GM12878 (cell line): ENCODE measurements at regions not wholly inside any gene's neighbourhood (a gene's known extent, or its start where the extent isn't known, plus 50 kb on each side); places are given as distances from the start of the nearest gene placed in this dataset.

Source experiments
- POLR2A ChIP-seq: IDR thresholded peaks from 2 replicates; pipeline ENCODE4 v1.6.1; 2011; ENCODE audit warnings: low read depth, mild to moderate bottlenecking, low read length
- RAD21 ChIP-seq: IDR thresholded peaks from 2 replicates; pipeline ENCODE4 v1.6.1; 2011; ENCODE audit warnings: mild to moderate bottlenecking, low read depth, low read length, moderate library complexity; ENCODE audit not compliant: insufficient read depth
- RFX5 ChIP-seq: IDR thresholded peaks from 2 replicates; pipeline ENCODE4 v1.6.1; 2011; ENCODE audit warnings: low read depth, low read length, improper control_type of control experiment
- TF ChIP-seq, protein P1 (sequence below), 3 experiments: IDR thresholded peaks in 2 of 3; conservative IDR thresholded peaks in 1 of 3; 2 replicates each; pipeline ENCODE4 v1.5.1; 2011; ENCODE audit warnings: low read depth in 3 of 3, low read length in 3 of 3, mild to moderate bottlenecking in 3 of 3, control low read depth in 2 of 3, moderate library complexity in 2 of 3, inconsistent platforms in 1 of 3, mixed read lengths in 1 of 3; ENCODE audit not compliant: control insufficient read depth in 2 of 3, insufficient read depth in 1 of 3; ENCODE audit errors: extremely low read depth in 1 of 3

DNA sequence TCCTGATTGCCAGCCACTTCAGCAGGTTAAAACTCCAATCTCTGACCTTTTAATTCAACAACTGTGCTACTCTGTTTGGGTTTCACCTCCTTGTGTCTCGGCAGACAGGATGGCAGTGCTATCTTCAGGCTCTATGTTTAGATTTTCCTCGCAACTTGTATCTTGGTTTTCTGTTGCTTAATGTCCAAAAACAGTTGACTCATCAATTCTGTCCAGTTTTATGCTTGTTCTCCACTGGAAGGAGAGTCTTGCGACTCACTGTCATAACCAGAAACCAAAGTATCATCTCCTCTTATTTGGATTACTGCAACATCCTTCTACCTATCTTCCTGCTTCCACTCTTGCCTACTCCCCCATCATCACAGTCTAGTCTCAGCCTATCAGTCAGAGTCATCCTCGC, 130.9 kb upstream of the ADAMTS16 start:
- no peak for TF ChIP-seq RFX5
- TF ChIP-seq POLR2A, result no peak
- TF ChIP-seq RAD21, result no peak
- TF ChIP-seq, protein P1, sequence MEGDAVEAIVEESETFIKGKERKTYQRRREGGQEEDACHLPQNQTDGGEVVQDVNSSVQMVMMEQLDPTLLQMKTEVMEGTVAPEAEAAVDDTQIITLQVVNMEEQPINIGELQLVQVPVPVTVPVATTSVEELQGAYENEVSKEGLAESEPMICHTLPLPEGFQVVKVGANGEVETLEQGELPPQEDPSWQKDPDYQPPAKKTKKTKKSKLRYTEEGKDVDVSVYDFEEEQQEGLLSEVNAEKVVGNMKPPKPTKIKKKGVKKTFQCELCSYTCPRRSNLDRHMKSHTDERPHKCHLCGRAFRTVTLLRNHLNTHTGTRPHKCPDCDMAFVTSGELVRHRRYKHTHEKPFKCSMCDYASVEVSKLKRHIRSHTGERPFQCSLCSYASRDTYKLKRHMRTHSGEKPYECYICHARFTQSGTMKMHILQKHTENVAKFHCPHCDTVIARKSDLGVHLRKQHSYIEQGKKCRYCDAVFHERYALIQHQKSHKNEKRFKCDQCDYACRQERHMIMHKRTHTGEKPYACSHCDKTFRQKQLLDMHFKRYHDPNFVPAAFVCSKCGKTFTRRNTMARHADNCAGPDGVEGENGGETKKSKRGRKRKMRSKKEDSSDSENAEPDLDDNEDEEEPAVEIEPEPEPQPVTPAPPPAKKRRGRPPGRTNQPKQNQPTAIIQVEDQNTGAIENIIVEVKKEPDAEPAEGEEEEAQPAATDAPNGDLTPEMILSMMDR (IDR thresholded peaks at IDR 0.05 in 2 of 3, conservative IDR thresholded peaks at IDR 0.05 in 1 of 3; ENCODE audit: control insufficient read depth in 2 of 3, extremely low read depth in 1 of 3, insufficient read depth in 1 of 3, low read depth in 3 of 3, low read length in 3 of 3), result no peak
